IMR-90 (cell line): ENCODE measurements at regions not wholly inside any gene's neighbourhood (a gene's known extent, or its start where the extent isn't known, plus 50 kb on each side); places are given as distances from the start of the nearest gene placed in this dataset.

ENCODE experiments used
- ATAC-seq: fragments of 200-7000 bp; cut with Tn5 transposase; 2 replicates; pipeline ENCODE4 v1.9.1; 2020; ENCODE audit warnings: low read depth, mild to moderate bottlenecking, moderate library complexity
- BruUV-seq: library from RNA; stranded (reverse); fragments of 400-500 nt; replicated peaks from 2 replicates; lab custom pipeline; 2021; lab: Mats Ljungman, UMichigan
- CTCF ChIA-PET: fragments of 300-600 bp; formaldehyde crosslinking; extraction: SDS; loops from one replicate; lab custom pipeline; 2021; ENCODE audit warnings: antibody characterized with exemption; lab: Yijun Ruan, JAX
- POLR2A ChIA-PET: fragments of 300-600 bp; sonication (Branson Sonifier 250); formaldehyde crosslinking; loops from one replicate; lab custom pipeline; 2022; ENCODE audit warnings: antibody characterized with exemption; ENCODE audit not compliant: unreplicated experiment; lab: Charles Lee
- DNase-seq: peaks from one replicate; pipeline ENCODE4 v3.0.0; 2013
- H2AFZ ChIP-seq: replicated peaks from 2 replicates; pipeline ENCODE3; 2013; ENCODE audit warnings: low read length, mild to moderate bottlenecking; ENCODE audit not compliant: poor library complexity
- H2AK5ac ChIP-seq: 2 replicates; pipeline ENCODE4 v1.6.1; 2013; ENCODE audit warnings: low read depth, low read length, inconsistent platforms
- H2AK9ac ChIP-seq: replicated peaks from 2 replicates; pipeline ENCODE3; 2013; ENCODE audit warnings: mild to moderate bottlenecking, low read depth, low read length, moderate library complexity; ENCODE audit not compliant: poor library complexity
- H2BK120ac ChIP-seq: 2 replicates; pipeline ENCODE4 v1.6.1; 2013; ENCODE audit warnings: low read depth, low read length, inconsistent platforms
- H2BK15ac ChIP-seq: 3 replicates; pipeline ENCODE4 v1.6.1; 2013; ENCODE audit warnings: low read depth, low read length, inconsistent platforms
- H2BK20ac ChIP-seq: 2 replicates; pipeline ENCODE4 v1.6.1; 2013; ENCODE audit warnings: low read depth, mild to moderate bottlenecking, inconsistent platforms, low read length, moderate library complexity
- H2BK5ac ChIP-seq: 2 replicates; pipeline ENCODE4 v1.6.1; 2013; ENCODE audit warnings: mild to moderate bottlenecking, low read depth, low read length, inconsistent platforms; ENCODE audit not compliant: poor library complexity, severe bottlenecking
- H3K14ac ChIP-seq: replicated peaks from 2 replicates; pipeline ENCODE4 v1.6.1; 2013; ENCODE audit warnings: low read depth, low read length, inconsistent platforms
- H3K18ac ChIP-seq: 2 replicates; pipeline ENCODE4 v1.6.1; 2013; ENCODE audit warnings: low read depth, low read length, control low read depth
- H3K23ac ChIP-seq: 2 replicates; pipeline ENCODE4 v1.6.1; 2013; ENCODE audit warnings: low read depth, low read length, inconsistent platforms
- H3K27ac ChIP-seq: 2 replicates; pipeline ENCODE4 v1.5.1; 2013; ENCODE audit warnings: mild to moderate bottlenecking, control low read depth, low read length; ENCODE audit not compliant: insufficient read depth
- H3K27me3 ChIP-seq: 2 replicates; pipeline ENCODE4 v1.6.1; 2013; ENCODE audit warnings: low read length; ENCODE audit not compliant: control insufficient read depth, insufficient read depth
- H3K36me3 ChIP-seq: 2 replicates; pipeline ENCODE4 v1.6.1; 2013; ENCODE audit warnings: low read length, mixed read lengths; ENCODE audit not compliant: control insufficient read depth, insufficient read depth
- H3K4ac ChIP-seq: 2 replicates; pipeline ENCODE4 v1.6.1; 2013; ENCODE audit warnings: low read depth, low read length, inconsistent platforms
- H3K4me1 ChIP-seq: 2 replicates; pipeline ENCODE4 v1.6.1; 2013; ENCODE audit warnings: low read length, mixed read lengths; ENCODE audit not compliant: control insufficient read depth, insufficient read depth
- H3K4me2 ChIP-seq: 2 replicates; pipeline ENCODE4 v1.6.1; 2013; ENCODE audit warnings: low read depth, mild to moderate bottlenecking, control low read depth, low read length, moderate library complexity
- H3K4me3 ChIP-seq: 2 replicates; pipeline ENCODE4 v1.5.1; 2013; ENCODE audit warnings: low read depth, mild to moderate bottlenecking, control low read depth, low read length, moderate library complexity; ENCODE audit not compliant: insufficient read depth
- H3K56ac ChIP-seq: 2 replicates; pipeline ENCODE4 v1.6.1; 2013; ENCODE audit warnings: low read length, inconsistent platforms; ENCODE audit not compliant: insufficient read depth; ENCODE audit errors: extremely low read depth
- H3K79me1 ChIP-seq, 2 experiments: 2 replicates each; pipeline ENCODE4 v1.6.1; 2013; ENCODE audit warnings: low read length in 2 of 2, inconsistent platforms in 1 of 2, low read depth in 1 of 2
- H3K9ac ChIP-seq: 2 replicates; pipeline ENCODE4 v1.6.1; 2013; ENCODE audit warnings: low read depth, low read length, control low read depth
- H3K9me1 ChIP-seq: 2 replicates; pipeline ENCODE4 v1.6.1; 2013; ENCODE audit warnings: low read length, inconsistent platforms; ENCODE audit not compliant: insufficient read depth
- H3K9me3 ChIP-seq: 2 replicates; pipeline ENCODE4 v1.6.1; 2013; ENCODE audit warnings: low read length; ENCODE audit not compliant: control insufficient read depth, insufficient read depth
- H4K20me1 ChIP-seq: 2 replicates; pipeline ENCODE4 v1.6.1; 2013; ENCODE audit warnings: low read length, inconsistent platforms; ENCODE audit not compliant: insufficient read depth
- H4K5ac ChIP-seq: 2 replicates; pipeline ENCODE4 v1.6.1; 2013; ENCODE audit warnings: mild to moderate bottlenecking, low read depth, low read length, control low read depth
- H4K8ac ChIP-seq, 2 experiments: 2 replicates each; pipeline ENCODE4 v1.6.1; 2013; ENCODE audit warnings: low read depth in 2 of 2, low read length in 2 of 2, control low read depth in 1 of 2, inconsistent platforms in 1 of 2
- H4K91ac ChIP-seq: 2 replicates; pipeline ENCODE4 v1.6.1; 2013; ENCODE audit warnings: low read depth, low read length, inconsistent platforms; ENCODE audit not compliant: insufficient read depth
- BHLHE40 ChIP-seq: fragments of 150-350 bp; IDR thresholded peaks from 2 replicates; pipeline ENCODE4 v1.6.1; 2016; ENCODE audit warnings: mild to moderate bottlenecking, low read depth, low read length
- CEBPB ChIP-seq: IDR thresholded peaks from 2 replicates; pipeline ENCODE4 v1.6.1; 2012; ENCODE audit warnings: low read depth, low read length, improper control_type of control experiment
- CTCF ChIP-seq: conservative IDR thresholded peaks from 2 replicates; pipeline ENCODE4 v1.5.1; 2012; ENCODE audit warnings: mild to moderate bottlenecking, low read depth, low read length, improper control_type of control experiment
- FOS ChIP-seq: fragments of 150-350 bp; IDR thresholded peaks from 2 replicates; pipeline ENCODE4 v1.6.1; 2016; ENCODE audit warnings: low read depth, low read length
- MAZ ChIP-seq: IDR thresholded peaks from 2 replicates; pipeline ENCODE4 v1.6.1; 2012; ENCODE audit warnings: low read depth, mild to moderate bottlenecking, low read length, improper control_type of control experiment, moderate library complexity, borderline replicate concordance
- MXI1 ChIP-seq: IDR thresholded peaks from 2 replicates; pipeline ENCODE4 v1.6.1; 2012; ENCODE audit warnings: low read depth, mild to moderate bottlenecking, low read length, moderate library complexity, borderline replicate concordance
- POLR2A ChIP-seq: IDR thresholded peaks from 2 replicates; pipeline ENCODE4 v1.6.1; 2012; ENCODE audit warnings: mild to moderate bottlenecking, low read depth, low read length
- RAD21 ChIP-seq: IDR thresholded peaks from 2 replicates; pipeline ENCODE4 v1.6.1; 2012; ENCODE audit warnings: low read length, improper control_type of control experiment
- RCOR1 ChIP-seq: IDR thresholded peaks from 2 replicates; pipeline ENCODE4 v1.6.1; 2012; ENCODE audit warnings: mild to moderate bottlenecking, low read length, improper control_type of control experiment; ENCODE audit not compliant: insufficient replicate concordance
- RFX5 ChIP-seq: IDR thresholded peaks from 2 replicates; pipeline ENCODE4 v1.8.0; 2012; ENCODE audit warnings: low read depth, mild to moderate bottlenecking, low read length, moderate library complexity
- SMC3 ChIP-seq: fragments of 150-350 bp; IDR thresholded peaks from 2 replicates; pipeline ENCODE4 v1.6.1; 2016; ENCODE audit warnings: low read depth, mild to moderate bottlenecking, antibody characterized with exemption, low read length, moderate library complexity
- WGBS, 2 experiments: methylation state at CpG; one replicate each; pipeline versions ENCODE4 v1.1.5 to v1.1.7; 2013; ENCODE audit warnings: missing lambda C conversion rate in 2 of 2; ENCODE audit not compliant: insufficient read length in 1 of 2; ENCODE audit errors: extremely low coverage in 2 of 2; 5-methylcytosine and 5-hydroxymethylcytosine counted together
- dilution Hi-C: fragments of 300-500 bp; cut with HindIII; formaldehyde crosslinking; loops from one replicate; pipeline ENCODE4 v1.14.3; 2018; ENCODE audit warnings: low sequenced_read_pairs; ENCODE audit not compliant: unreplicated experiment
- in situ Hi-C: fragments of 300-500 bp; cut with MboI; formaldehyde crosslinking; loops from 3 replicates; pipeline ENCODE4 v1.14.3; 2019; ENCODE audit warnings: low sequenced_read_pairs, inconsistent platforms, mixed read lengths
- intact Hi-C: fragments of 100-400 bp; cut with micrococcal nuclease; formaldehyde crosslinking; loops from 2 replicates; pipeline ENCODE4 v1.10.0; 2022
- TF ChIP-seq, protein P1 (sequence below): fragments of 150-350 bp; IDR thresholded peaks from 2 replicates; pipeline ENCODE4 v1.6.1; 2017; ENCODE audit warnings: mild to moderate bottlenecking, antibody characterized with exemption, low read length, low read depth
- TF ChIP-seq, protein P2 (sequence below): fragments of 150-350 bp; IDR thresholded peaks from 2 replicates; pipeline ENCODE4 v1.6.1; 2016; ENCODE audit warnings: low read depth, mild to moderate bottlenecking, low read length, moderate library complexity, borderline replicate concordance

DNA sequence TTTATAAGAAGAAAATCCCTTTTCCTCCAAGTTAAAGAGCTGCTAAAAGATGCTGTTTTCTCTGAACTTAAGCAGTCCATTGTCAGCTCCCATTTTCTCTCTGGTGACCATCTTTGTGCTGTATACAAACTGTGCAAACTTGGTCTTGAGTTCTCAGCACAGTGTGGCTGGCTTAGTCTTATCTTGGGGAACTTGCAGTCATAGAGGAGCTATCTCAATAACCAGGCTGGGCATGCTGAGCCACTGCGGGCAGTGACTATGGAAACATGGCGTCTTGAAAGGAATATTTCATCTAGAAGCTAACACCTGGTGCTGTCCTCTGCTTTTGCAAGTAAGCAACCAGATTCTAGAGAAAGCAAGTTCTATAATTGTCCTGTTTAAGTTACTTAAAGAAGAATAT lies 1334.4 kb upstream of the CELF4 start:
- Histone ChIP-seq H3K4me2 (no peak overlapping the region), H3K23ac (no peak overlapping the region), H3K18ac (no peak overlapping the region), H4K5ac (no peak overlapping the region), H2BK120ac (no peak overlapping the region), H3K36me3 (no peaks in the 10 kb centered on the region), H3K9ac (no peak overlapping the region), H3K27me3 (no peaks in the 10 kb centered on the region), H3K4me3 (no peak overlapping the region), H2BK15ac (no peak overlapping the region), H3K79me1 (no peaks in the 10 kb centered on the region), H3K4ac (no peak overlapping the region), H3K9me1 (no peaks in the 10 kb centered on the region), H4K91ac (no peak overlapping the region), H2BK5ac (no peak overlapping the region), H4K20me1 (no peaks in the 10 kb centered on the region), H3K56ac (no peak overlapping the region), H2AK5ac (no peak overlapping the region), H3K9me3 (peaks cover 3% of the 10 kb centered on the region), H2BK20ac (no peak overlapping the region), H3K4me1 (no peaks in the 10 kb centered on the region), H3K14ac (no peak overlapping the region), H2AK9ac (no peak overlapping the region), H3K27ac (no peak overlapping the region), H2AFZ (no peak overlapping the region), H4K8ac (no peak overlapping the region)
- DNase-seq (no peak), ATAC-seq (no peak)
- no peak for TF ChIP-seq RAD21
- TF ChIP-seq SMC3, result no peak
- TF ChIP-seq MAZ, result no peak
- TF ChIP-seq CEBPB, result no peak
- TF ChIP-seq CTCF, result no peak
- TF ChIP-seq BHLHE40, result no peak
- TF ChIP-seq, protein P1, sequence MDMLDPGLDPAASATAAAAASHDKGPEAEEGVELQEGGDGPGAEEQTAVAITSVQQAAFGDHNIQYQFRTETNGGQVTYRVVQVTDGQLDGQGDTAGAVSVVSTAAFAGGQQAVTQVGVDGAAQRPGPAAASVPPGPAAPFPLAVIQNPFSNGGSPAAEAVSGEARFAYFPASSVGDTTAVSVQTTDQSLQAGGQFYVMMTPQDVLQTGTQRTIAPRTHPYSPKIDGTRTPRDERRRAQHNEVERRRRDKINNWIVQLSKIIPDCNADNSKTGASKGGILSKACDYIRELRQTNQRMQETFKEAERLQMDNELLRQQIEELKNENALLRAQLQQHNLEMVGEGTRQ, result no peak
- no peak for TF ChIP-seq MXI1
- TF ChIP-seq RCOR1, result no peak
- TF ChIP-seq, protein P2, sequence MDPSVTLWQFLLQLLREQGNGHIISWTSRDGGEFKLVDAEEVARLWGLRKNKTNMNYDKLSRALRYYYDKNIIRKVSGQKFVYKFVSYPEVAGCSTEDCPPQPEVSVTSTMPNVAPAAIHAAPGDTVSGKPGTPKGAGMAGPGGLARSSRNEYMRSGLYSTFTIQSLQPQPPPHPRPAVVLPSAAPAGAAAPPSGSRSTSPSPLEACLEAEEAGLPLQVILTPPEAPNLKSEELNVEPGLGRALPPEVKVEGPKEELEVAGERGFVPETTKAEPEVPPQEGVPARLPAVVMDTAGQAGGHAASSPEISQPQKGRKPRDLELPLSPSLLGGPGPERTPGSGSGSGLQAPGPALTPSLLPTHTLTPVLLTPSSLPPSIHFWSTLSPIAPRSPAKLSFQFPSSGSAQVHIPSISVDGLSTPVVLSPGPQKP, result no peak
- no peak for TF ChIP-seq RFX5
- TF ChIP-seq POLR2A, result no peak
- TF ChIP-seq FOS, result no peak
- no TSS peak for BruUV-seq
- in situ Hi-C loops, result no loop called here
- no CpG with 5 or more reads among the region's 2 CpGs for WGBS, 2 experiments
- CTCF ChIA-PET, result interaction anchor here (0.6 kb wide), 1 partner anchor 93 kb away, joined by 4 read pairs; no protein-coding TSS in a partner anchor
- dilution Hi-C loops, result no loop called here
- intact Hi-C loops, result no loop called here
- POLR2A ChIA-PET, result no interaction called here
